NT2/D1 (cell line): ENCODE measurements at regions not wholly inside any gene's neighbourhood (a gene's known extent, or its start where the extent isn't known, plus 50 kb on each side); places are given as distances from the start of the nearest gene placed in this dataset.

ENCODE experiments used
- SUZ12 ChIP-seq: IDR thresholded peaks from 2 replicates; pipeline ENCODE4 v1.6.1; 2011; ENCODE audit not compliant: insufficient read length, insufficient read depth; ENCODE audit errors: extremely low read depth
- YY1 ChIP-seq: IDR thresholded peaks from 2 replicates; pipeline ENCODE4 v1.6.1; 2011; ENCODE audit not compliant: insufficient read length, insufficient read depth
- ZNF274 ChIP-seq: IDR thresholded peaks from 2 replicates; pipeline ENCODE4 v1.6.1; 2011; ENCODE audit warnings: mild to moderate bottlenecking, low read depth, low read length

- no peak for TF ChIP-seq ZNF274
- no peak for TF ChIP-seq YY1
- no peak for TF ChIP-seq SUZ12
Observed at GRCh38 chr11:119888119-119888518, 159.1 kb upstream of the NECTIN1 start.
